Urinary bladder (tissue), 3 donors: ENCODE measurements at regions not wholly inside any gene's neighbourhood (a gene's known extent, or its start where the extent isn't known, plus 50 kb on each side); places are given as distances from the start of the nearest gene placed in this dataset.

Experiments
- DNase-seq: peaks from one replicate; pipeline ENCODE4 v3.0.0-alpha.2; 2015; ENCODE audit errors: extremely low spot score
- H3K27ac ChIP-seq: one replicate; pipeline ENCODE4 v1.5.1; 2013; ENCODE audit warnings: low read depth, mild to moderate bottlenecking, moderate library complexity
- H3K36me3 ChIP-seq: one replicate; pipeline ENCODE4 v1.6.1; 2013; ENCODE audit warnings: mild to moderate bottlenecking, moderate library complexity; ENCODE audit not compliant: insufficient read depth
- H3K4me1 ChIP-seq: one replicate; pipeline ENCODE4 v1.6.1; 2013; ENCODE audit warnings: mild to moderate bottlenecking, moderate library complexity; ENCODE audit not compliant: insufficient read depth
- H3K4me3 ChIP-seq: one replicate; pipeline ENCODE4 v1.5.1; 2013; ENCODE audit warnings: low read depth, low read length
- WGBS: extraction: QIAGEN DNeasy Blood & Tissue Kit; methylation state at CpG from one replicate; pipeline ENCODE4 v1.1.7; 2013; 5-methylcytosine and 5-hydroxymethylcytosine counted together
- donor health status: healthy with polysubstance abuse.
- donor health status: healthy.

- DNase-seq = no peak
- Histone ChIP-seq H3K4me3 (no peak overlapping the region), H3K27ac (no peak overlapping the region), H3K4me1 (no peaks in the 10 kb centered on the region), H3K36me3 (no peaks in the 10 kb centered on the region)
Measured at GRCh38 chr12:61397668-61398067, 862.5 kb upstream of the USP15 start.

- WGBS = 66% methylated on average over 2 of the region's 2 CpGs
Measured at GRCh38 chr12:61412201-61412600, 848.0 kb upstream of the USP15 start.

GRCh38 chr12:61414470-61414869 is 845.7 kb upstream of the USP15 start:
- Histone ChIP-seq H3K4me3 (no peak overlapping the region), H3K27ac (no peak overlapping the region), H3K4me1 (no peaks in the 10 kb centered on the region), H3K36me3 (no peaks in the 10 kb centered on the region)
- no peak for DNase-seq

More at GRCh38 chr12:61412201-61412600, 848.0 kb upstream of the USP15 start:
- no peaks in the 10 kb centered on the region for H3K4me1 ChIP-seq
- no peak overlapping the region for H3K4me3 ChIP-seq
- no peaks in the 10 kb centered on the region for H3K36me3 ChIP-seq
- no peak for DNase-seq
- no peak overlapping the region for H3K27ac ChIP-seq

GRCh38 chr12:61422786-61423185 is 837.4 kb upstream of the USP15 start:
- Histone ChIP-seq H3K27ac (no peak overlapping the region), H3K36me3 (no peaks in the 10 kb centered on the region), H3K4me3 (no peak overlapping the region), H3K4me1 (no peaks in the 10 kb centered on the region)
- DNase-seq = no peak

- no peak overlapping the region for H3K4me3 ChIP-seq
- DNase-seq = no peak
- 72% methylated on average over 1 of the region's 1 CpG for WGBS
- H3K27ac ChIP-seq = no peak overlapping the region
- H3K4me1 ChIP-seq = no peaks in the 10 kb centered on the region
- no peaks in the 10 kb centered on the region for H3K36me3 ChIP-seq
Measured at GRCh38 chr12:61452076-61452475, 808.1 kb upstream of the USP15 start.

- Histone ChIP-seq H3K27ac (no peak overlapping the region), H3K36me3 (no peaks in the 10 kb centered on the region), H3K4me1 (no peaks in the 10 kb centered on the region), H3K4me3 (no peak overlapping the region)
- DNase-seq = no peak
Measured at GRCh38 chr12:61487728-61488127, 772.5 kb upstream of the USP15 start.

- no peak overlapping the region for H3K4me3 ChIP-seq
- WGBS = 36% methylated on average over 4 of the region's 4 CpGs
- DNase-seq = no peak
- no peaks in the 10 kb centered on the region for H3K4me1 ChIP-seq
- no peak overlapping the region for H3K27ac ChIP-seq
- no peaks in the 10 kb centered on the region for H3K36me3 ChIP-seq
Measured at GRCh38 chr12:61490526-61491498, 769.4 kb upstream of the USP15 start.

- Histone ChIP-seq H3K4me3 (no peak overlapping the region), H3K4me1 (no peaks in the 10 kb centered on the region), H3K36me3 (no peaks in the 10 kb centered on the region), H3K27ac (no peak overlapping the region)
- DNase-seq = no peak
Measured at GRCh38 chr12:61502179-61502578, 758.0 kb upstream of the USP15 start.

- H3K4me1 ChIP-seq = no peaks in the 10 kb centered on the region
- no peak for DNase-seq
- no peak overlapping the region for H3K27ac ChIP-seq
- no peaks in the 10 kb centered on the region for H3K36me3 ChIP-seq
- WGBS = 28% methylated on average over 1 of the region's 1 CpG
- no peak overlapping the region for H3K4me3 ChIP-seq
Measured at GRCh38 chr12:61504396-61505080, 755.7 kb upstream of the USP15 start.

- Histone ChIP-seq H3K36me3 (no peaks in the 10 kb centered on the region), H3K4me1 (no peaks in the 10 kb centered on the region), H3K4me3 (no peak overlapping the region), H3K27ac (no peak overlapping the region)
- 89% methylated on average over 2 of the region's 2 CpGs for WGBS
- no peak for DNase-seq
Measured at GRCh38 chr12:61513499-61513898, 746.7 kb upstream of the USP15 start.

GRCh38 chr12:61514016-61514415 is 746.2 kb upstream of the USP15 start:
- no peaks in the 10 kb centered on the region for H3K36me3 ChIP-seq
- H3K4me3 ChIP-seq = no peak overlapping the region
- no peak for DNase-seq
- no peaks in the 10 kb centered on the region for H3K4me1 ChIP-seq
- no peak overlapping the region for H3K27ac ChIP-seq
- WGBS = 46% methylated on average over 8 of the region's 8 CpGs

- DNase-seq = no peak
- Histone ChIP-seq H3K36me3 (no peaks in the 10 kb centered on the region), H3K4me1 (no peaks in the 10 kb centered on the region), H3K27ac (no peak overlapping the region), H3K4me3 (no peak overlapping the region)
- WGBS = 60% methylated on average over 1 of the region's 1 CpG
Measured at GRCh38 chr12:61521258-61521657, 738.9 kb upstream of the USP15 start.

- 86% methylated on average over 3 of the region's 3 CpGs for WGBS
- DNase-seq = no peak
- H3K4me1 ChIP-seq = no peaks in the 10 kb centered on the region
- no peak overlapping the region for H3K27ac ChIP-seq
- H3K36me3 ChIP-seq = no peaks in the 10 kb centered on the region
- no peak overlapping the region for H3K4me3 ChIP-seq
Measured at GRCh38 chr12:61523276-61523992, 736.8 kb upstream of the USP15 start.

GRCh38 chr12:61524851-61525250 is 735.4 kb upstream of the USP15 start:
- Histone ChIP-seq H3K4me3 (no peak overlapping the region), H3K27ac (no peak overlapping the region), H3K36me3 (no peaks in the 10 kb centered on the region), H3K4me1 (no peaks in the 10 kb centered on the region)
- WGBS = 59% methylated on average over 2 of the region's 2 CpGs
- DNase-seq = no peak
